Sigmoid colon (tissue), 6 donors: ENCODE measurements at regions not wholly inside any gene's neighbourhood (a gene's known extent, or its start where the extent isn't known, plus 50 kb on each side); places are given as distances from the start of the nearest gene placed in this dataset.

Experiments
- DNase-seq: peaks from one replicate; pipeline ENCODE4 v3.0.0-alpha.2; 2019
- H3K27ac ChIP-seq, 4 donors: fragments of 200-600 bp; sonication (generic); one replicate each; pipeline ENCODE4 v1.5.1; 2016 to 2019; ENCODE audit warnings: mild to moderate bottlenecking in 1 of 4
- H3K27me3 ChIP-seq, 3 donors: fragments of 200-600 bp; sonication (generic); one replicate each; pipeline ENCODE4 v1.5.1; 2019; ENCODE audit warnings: mild to moderate bottlenecking in 1 of 3
- H3K36me3 ChIP-seq, 4 donors: fragments of 200-600 bp; sonication (generic); one replicate each; pipeline ENCODE4 v1.5.1; 2016 to 2019
- H3K4me1 ChIP-seq, 4 donors: fragments of 200-600 bp; sonication (generic); one replicate each; pipeline ENCODE4 v1.5.1; 2017 to 2019
- H3K4me3 ChIP-seq, 4 donors: fragments of 200-600 bp; sonication (generic); one replicate each; pipeline ENCODE4 v1.5.1; 2017 to 2019; ENCODE audit warnings: mild to moderate bottlenecking in 2 of 4, moderate library complexity in 1 of 4
- H3K9me3 ChIP-seq, 4 donors: fragments of 200-600 bp in 3 of 4; sonication (generic) in 3 of 4; one replicate each; pipeline versions ENCODE4 v1.5.1 to v1.6.1; 2013 to 2019
- CTCF ChIP-seq, 4 experiments: fragments of 450-650 bp in 3 of 4; fragments of 200-600 bp in 1 of 4; IDR thresholded peaks; one replicate each; pipeline ENCODE4 v1.5.1; 2016 to 2019; ENCODE audit warnings: antibody characterized with exemption in 4 of 4, mild to moderate bottlenecking in 3 of 4, moderate library complexity in 2 of 4
- EP300 ChIP-seq, 4 donors: sonication (generic); formaldehyde crosslinking; IDR thresholded peaks; one replicate each; pipeline ENCODE4 v1.6.1; 2017; ENCODE audit warnings: antibody characterized with exemption in 4 of 4
- POLR2A ChIP-seq, 2 donors: fragments of 450-650 bp; IDR thresholded peaks; one replicate each; pipeline ENCODE4 v1.6.1; 2016; ENCODE audit warnings: antibody characterized with exemption in 2 of 2, mild to moderate bottlenecking in 2 of 2, moderate library complexity in 2 of 2
- POLR2AphosphoS5 ChIP-seq, 4 donors: sonication (generic); formaldehyde crosslinking; IDR thresholded peaks; one replicate each; pipeline ENCODE4 v1.6.1; 2017; ENCODE audit warnings: antibody characterized with exemption in 4 of 4
- WGBS, 2 donors: extraction: QIAGEN DNeasy Blood & Tissue Kit; methylation state at CpG; one replicate each; pipeline ENCODE4 v1.1.7; 2013; 5-methylcytosine and 5-hydroxymethylcytosine counted together
- intact Hi-C: fragments of 100-400 bp; cut with DNase I; formaldehyde crosslinking; loops from one replicate; pipeline ENCODE4 v1.15.1; 2023
- donor health status: healthy with polysubstance abuse.
- donor health status: healthy.

- H3K4me1 ChIP-seq, result no peaks in the 10 kb centered on the region
- no peak overlapping the region for H3K4me3 ChIP-seq
- intact Hi-C loops, result no loop called here
- TF ChIP-seq CTCF (IDR thresholded peaks at IDR 0.05), result no peak
- no peak for TF ChIP-seq POLR2AphosphoS5 (IDR thresholded peaks at IDR 0.05)
- TF ChIP-seq EP300 (IDR thresholded peaks at IDR 0.05), result no peak
- TF ChIP-seq POLR2A (IDR thresholded peaks at IDR 0.05), result no peak
- no peak overlapping the region for H3K27ac ChIP-seq
- 53 to 65% methylated on average over 4 of the region's 4 CpGs for WGBS, 2 donors
- DNase-seq, result no peak
- H3K36me3 ChIP-seq, result no peaks in the 10 kb centered on the region
- H3K9me3 ChIP-seq, result no peaks in the 10 kb centered on the region
- peaks cover 0 to 3% (median 0%) of the 10 kb centered on the region in 3 donors for H3K27me3 ChIP-seq
These were observed 223.2 kb downstream of the MTHFS start for GRCh38 chr15:79673416-79674123.

GRCh38 chr15:79674124-79674465 is 222.7 kb downstream of the MTHFS start:
- WGBS, 2 donors, result 51 to 64% methylated on average over 2 of the region's 2 CpGs
- intact Hi-C loops, result no loop called here
- Histone ChIP-seq H3K9me3 (no peaks in the 10 kb centered on the region), H3K4me3 (no peak overlapping the region), H3K27me3 (peaks cover 0 to 3% (median 0%) of the 10 kb centered on the region in 3 donors), H3K36me3 (no peaks in the 10 kb centered on the region), H3K4me1 (no peaks in the 10 kb centered on the region), H3K27ac (no peak overlapping the region)
- TF ChIP-seq CTCF (IDR thresholded peaks at IDR 0.05) (no peak), POLR2A (IDR thresholded peaks at IDR 0.05) (no peak), EP300 (IDR thresholded peaks at IDR 0.05) (no peak), POLR2AphosphoS5 (IDR thresholded peaks at IDR 0.05) (no peak)
- DNase-seq, result no peak

- 72 to 82% methylated on average over 5 of the region's 5 CpGs for WGBS, 2 donors
- no peak overlapping the region for H3K4me3 ChIP-seq
- H3K27ac ChIP-seq, result no peak overlapping the region
- no peaks in the 10 kb centered on the region for H3K9me3 ChIP-seq
- H3K4me1 ChIP-seq, result no peaks in the 10 kb centered on the region
- TF ChIP-seq EP300 (IDR thresholded peaks at IDR 0.05) (no peak), POLR2A (IDR thresholded peaks at IDR 0.05) (no peak), POLR2AphosphoS5 (IDR thresholded peaks at IDR 0.05) (no peak), CTCF (IDR thresholded peaks at IDR 0.05) (no peak)
- H3K36me3 ChIP-seq, result no peaks in the 10 kb centered on the region
- intact Hi-C loops, result no loop called here
- DNase-seq, result no peak
- H3K27me3 ChIP-seq, result peaks cover 0 to 3% (median 0%) of the 10 kb centered on the region in 3 donors
These were observed 220.8 kb downstream of the MTHFS start for GRCh38 chr15:79675982-79676381.

GRCh38 chr15:79676621-79677020 is 220.2 kb downstream of the MTHFS start:
- H3K4me3 ChIP-seq, result no peak overlapping the region
- peaks cover 0 to 3% (median 0%) of the 10 kb centered on the region in 3 donors for H3K27me3 ChIP-seq
- H3K4me1 ChIP-seq, result no peaks in the 10 kb centered on the region
- TF ChIP-seq POLR2A (IDR thresholded peaks at IDR 0.05) (no peak), EP300 (IDR thresholded peaks at IDR 0.05) (no peak), CTCF (IDR thresholded peaks at IDR 0.05) (no peak), POLR2AphosphoS5 (IDR thresholded peaks at IDR 0.05) (no peak)
- no peaks in the 10 kb centered on the region for H3K36me3 ChIP-seq
- no peaks in the 10 kb centered on the region for H3K9me3 ChIP-seq
- WGBS, 2 donors, result 86 to 89% methylated on average over 2 of the region's 2 CpGs
- intact Hi-C loops, result no loop called here
- DNase-seq, result no peak
- H3K27ac ChIP-seq, result no peak overlapping the region

GRCh38 chr15:79677241-79677640 is 219.6 kb downstream of the MTHFS start:
- no peak for DNase-seq
- peaks cover 0 to 5% (median 4%) of the 10 kb centered on the region in 4 donors for H3K4me1 ChIP-seq
- H3K4me3 ChIP-seq, result no peak overlapping the region
- intact Hi-C loops, result no loop called here
- H3K27ac ChIP-seq, result no peak overlapping the region
- H3K9me3 ChIP-seq, result no peaks in the 10 kb centered on the region
- H3K27me3 ChIP-seq, result peaks cover 0 to 3% (median 0%) of the 10 kb centered on the region in 3 donors
- WGBS, 2 donors, result 60 to 61% methylated on average over 7 of the region's 7 CpGs
- no peak for TF ChIP-seq CTCF (IDR thresholded peaks at IDR 0.05)
- TF ChIP-seq EP300 (IDR thresholded peaks at IDR 0.05), result no peak
- TF ChIP-seq POLR2AphosphoS5 (IDR thresholded peaks at IDR 0.05), result no peak
- TF ChIP-seq POLR2A (IDR thresholded peaks at IDR 0.05), result no peak
- H3K36me3 ChIP-seq, result no peaks in the 10 kb centered on the region
